NCI-H2227 (cell line): ENCODE measurements at regions not wholly inside any gene's neighbourhood (a gene's known extent, or its start where the extent isn't known, plus 50 kb on each side); places are given as distances from the start of the nearest gene placed in this dataset.
"Not testable (repeated sequence)": the region's sequence is repeated elsewhere in the genome, so short reads cannot be mapped to it uniquely, and the experiment has no call there.

Experiments used
- DNase-seq: peaks from one replicate; lab custom pipeline; 2025; ENCODE audit not compliant: unreplicated experiment; lab: John Stamatoyannopoulos, UW

DNA sequence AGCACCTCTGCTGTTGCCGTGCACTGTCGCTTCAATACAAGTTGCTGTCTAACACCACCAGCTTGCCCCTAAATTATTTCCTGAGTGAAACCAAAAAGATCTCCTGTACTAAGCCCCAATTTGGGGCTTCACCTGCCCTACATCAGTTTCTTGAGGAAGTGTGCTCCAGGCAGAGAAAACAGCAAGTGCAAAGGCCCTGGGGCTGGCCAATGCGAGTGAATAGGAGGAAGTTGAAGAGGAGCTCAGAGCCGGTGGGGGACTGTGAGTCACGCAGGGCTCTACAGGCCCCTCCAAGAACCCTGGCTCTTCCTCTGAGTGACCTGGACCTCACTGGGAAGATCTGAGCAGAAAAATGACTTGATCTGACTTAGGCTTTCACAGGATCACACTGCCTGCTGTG lies 117.2 kb downstream of the IPO8 start:
- DNase-seq: no peak

DNA sequence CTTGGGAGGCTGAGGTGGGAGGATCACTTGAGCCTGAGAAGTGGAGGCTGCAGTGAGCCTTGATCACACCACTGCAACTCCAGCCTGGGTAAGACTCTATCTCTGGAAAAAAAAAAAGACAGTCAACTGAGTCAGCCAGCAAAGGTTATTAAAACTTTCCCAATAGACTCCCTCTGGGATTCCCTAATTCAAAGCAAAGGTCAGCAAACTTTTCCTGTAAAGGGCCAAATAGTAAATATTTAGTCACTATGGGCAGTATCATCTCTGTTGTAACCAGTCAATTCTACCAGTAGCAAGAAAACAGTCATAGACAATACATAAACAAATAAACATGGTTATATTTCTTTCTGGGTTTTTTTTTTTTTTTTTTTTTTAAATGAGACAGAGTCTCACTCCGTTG lies 122.5 kb downstream of the IPO8 start:
- no peak for DNase-seq

DNA sequence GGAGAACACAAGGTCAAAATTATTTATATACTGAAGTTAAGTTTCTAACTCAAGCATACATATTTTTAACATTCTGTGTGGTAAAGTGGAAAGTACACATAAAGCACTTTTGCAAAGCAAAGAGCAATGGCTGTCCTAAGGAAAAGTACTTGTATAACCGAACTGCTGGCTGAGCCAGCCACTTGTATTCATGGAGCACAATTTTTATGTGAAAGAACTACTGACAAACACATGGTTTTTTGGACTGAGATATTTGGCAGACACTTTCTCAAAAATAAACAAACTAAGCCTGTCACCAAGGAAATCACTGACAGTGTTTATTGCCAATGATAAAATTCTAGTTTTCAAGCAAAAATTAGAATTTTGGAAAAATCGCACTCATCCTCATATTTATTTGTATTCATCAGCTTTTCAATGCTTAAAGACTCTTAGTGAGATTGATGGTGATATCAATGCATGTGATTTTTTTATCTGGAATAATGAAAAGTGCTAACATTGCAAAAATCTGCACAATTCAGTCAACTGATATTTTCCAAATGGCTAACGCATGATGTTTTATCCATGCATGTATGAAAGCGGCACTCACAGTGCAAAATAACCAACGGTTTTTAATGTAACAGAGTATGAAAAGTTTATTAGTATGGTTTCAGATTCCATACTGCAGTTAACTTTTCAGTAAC lies 125.3 kb downstream of the IPO8 start:
- DNase-seq: no peak

DNA sequence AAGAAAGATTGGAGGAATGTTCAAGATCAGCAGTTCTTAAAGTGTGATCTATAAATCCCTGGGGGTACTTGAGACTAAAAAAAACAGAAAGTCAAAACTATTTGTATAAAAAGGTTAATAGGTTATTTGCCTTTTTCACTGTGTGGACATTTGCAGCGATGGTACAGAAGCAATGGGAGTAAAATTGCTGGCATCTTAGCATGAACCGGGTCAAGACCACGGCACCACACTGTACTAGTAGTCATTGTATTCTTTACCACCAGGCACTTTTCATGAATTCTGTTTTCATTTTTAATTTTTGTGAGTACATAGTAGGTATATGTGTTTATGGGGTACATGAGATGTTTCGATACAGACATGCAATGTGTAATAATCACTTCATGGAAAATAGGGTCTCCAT lies 126.2 kb downstream of the IPO8 start:
- DNase-seq: no peak

DNA sequence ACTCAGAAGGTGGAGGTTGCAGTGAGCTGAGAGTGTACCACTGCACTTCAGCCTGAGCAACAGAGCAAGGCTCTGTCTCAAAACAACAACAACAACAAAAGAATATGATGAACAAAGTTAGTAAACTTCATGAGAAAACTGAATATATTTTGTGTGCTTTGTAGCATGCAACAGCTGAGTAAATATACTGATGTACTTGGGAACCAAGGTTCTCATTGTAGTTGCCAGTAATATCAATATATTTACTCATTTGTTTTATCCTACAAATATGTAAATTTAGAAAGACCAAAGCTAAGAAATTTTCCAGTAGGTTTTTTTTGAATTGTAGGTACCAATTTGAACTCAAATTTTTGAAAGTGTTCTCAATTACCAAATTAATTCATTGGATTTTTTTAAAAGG lies 127.2 kb downstream of the IPO8 start:
- no peak for DNase-seq

DNA sequence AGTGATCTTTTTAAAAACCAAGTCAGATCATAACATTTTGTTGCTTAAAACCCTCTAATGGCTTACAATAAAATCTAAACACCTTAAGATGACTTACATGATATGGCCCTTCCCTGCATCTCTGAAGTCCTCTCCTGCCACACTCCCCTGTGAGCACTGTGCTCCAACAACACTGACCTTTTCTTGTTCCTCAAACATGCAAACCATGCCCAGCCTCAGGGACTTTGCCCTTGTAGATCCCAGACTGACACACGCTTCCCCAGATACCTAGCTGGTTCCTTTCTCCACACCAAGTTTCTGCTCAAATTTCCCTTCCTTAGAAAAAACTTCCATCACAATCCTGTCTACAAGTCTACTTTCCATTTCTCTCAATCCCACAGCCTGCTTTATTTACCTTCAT lies 128.6 kb downstream of the IPO8 start:
- DNase-seq: no peak

DNA sequence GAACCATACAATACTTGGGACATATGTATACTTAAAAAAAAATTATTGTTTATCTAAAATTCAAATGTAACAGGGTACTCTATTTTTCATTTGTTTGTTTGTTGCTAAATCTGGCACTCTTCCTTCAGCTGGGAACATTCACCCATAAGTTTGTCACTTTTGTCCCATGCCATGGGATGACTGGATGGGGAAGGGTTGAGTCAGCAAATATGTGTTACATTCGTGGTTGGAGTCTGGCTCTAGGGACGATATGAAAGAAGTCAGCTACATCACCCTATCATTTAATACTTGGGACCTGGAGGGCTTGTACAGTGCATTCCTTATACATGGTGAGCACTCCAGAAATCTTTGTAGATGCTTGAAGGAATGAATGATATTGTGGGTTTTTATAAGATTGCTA lies 131.3 kb downstream of the IPO8 start:
- no peak for DNase-seq

DNA sequence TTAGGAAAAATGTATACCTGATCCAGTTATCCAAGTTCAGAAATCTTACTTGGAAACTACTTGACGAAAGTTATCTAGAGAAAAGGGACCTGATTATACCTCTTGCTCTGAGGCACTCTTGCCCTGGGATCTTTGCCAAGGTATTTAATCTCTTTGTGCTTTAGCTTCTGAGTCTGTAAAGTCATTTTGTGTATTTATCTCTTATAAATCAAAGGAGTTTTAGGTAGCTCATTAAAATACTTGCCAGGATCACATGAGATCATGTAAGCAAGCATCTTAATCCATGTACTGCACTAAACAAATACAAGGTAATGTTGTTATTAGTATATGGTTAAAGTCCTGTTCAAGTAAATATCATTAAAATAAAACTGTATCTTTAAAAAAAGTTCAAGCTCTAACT lies 147.5 kb downstream of the IPO8 start:
- no peak for DNase-seq

DNA sequence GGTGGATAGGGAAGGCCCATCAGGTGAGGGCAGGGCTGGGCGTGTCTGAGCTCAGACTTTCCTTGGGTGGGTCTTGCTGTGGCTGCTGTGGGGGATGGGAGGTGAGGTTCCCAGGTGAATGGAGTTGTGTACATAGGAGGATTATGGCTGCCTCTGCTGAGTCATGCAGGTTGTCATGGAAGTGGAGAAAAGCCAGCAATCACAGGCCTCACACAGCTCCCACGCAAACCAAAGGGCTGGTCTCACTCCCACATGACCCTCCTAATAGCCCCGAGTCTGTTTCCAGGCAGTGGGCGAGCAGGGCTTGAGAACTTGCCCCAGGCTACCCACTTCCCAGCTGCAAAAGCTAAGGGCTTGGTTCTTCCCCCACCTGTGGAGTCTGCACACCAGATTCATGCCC lies 149.5 kb downstream of the IPO8 start:
- no peak for DNase-seq

DNA sequence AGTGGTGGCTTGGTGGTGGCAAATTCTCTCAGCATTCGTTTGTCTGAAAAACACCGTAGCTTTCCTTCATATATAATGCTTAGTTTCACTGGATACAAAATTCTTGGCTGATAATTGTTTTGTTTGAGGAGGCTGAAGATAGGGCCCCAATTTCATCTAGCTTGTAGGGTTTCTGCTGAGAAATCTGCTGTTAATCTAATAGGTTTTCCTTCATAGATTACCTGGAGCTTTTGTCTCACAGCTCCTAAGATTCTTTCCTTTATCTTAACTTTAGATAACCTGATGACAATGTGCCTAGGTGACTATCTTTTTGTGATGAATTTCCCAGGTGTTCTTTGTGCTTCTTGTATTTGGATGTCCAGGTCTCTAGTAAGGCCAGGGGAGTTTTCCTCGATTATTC lies 151.0 kb downstream of the IPO8 start:
- not testable (repeated sequence) for DNase-seq

DNA sequence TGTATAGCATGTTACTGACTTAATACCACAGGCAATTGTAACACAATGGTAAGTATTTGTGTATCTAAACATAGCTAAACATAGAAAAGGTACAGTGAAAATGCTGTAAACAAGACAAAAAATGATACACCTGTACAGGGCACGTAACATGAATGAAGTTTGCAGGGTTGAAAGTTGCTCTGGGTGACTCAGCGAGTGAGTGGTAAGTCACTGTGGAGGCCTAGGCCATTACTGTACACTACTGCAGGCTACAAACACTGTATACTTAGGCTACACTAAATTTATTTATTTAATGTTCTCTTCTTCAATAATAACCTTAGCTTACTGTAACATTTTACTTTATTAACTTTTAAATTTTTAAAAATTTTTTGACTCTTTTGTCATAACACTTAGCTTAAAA lies 158.4 kb downstream of the IPO8 start:
- no peak for DNase-seq

DNA sequence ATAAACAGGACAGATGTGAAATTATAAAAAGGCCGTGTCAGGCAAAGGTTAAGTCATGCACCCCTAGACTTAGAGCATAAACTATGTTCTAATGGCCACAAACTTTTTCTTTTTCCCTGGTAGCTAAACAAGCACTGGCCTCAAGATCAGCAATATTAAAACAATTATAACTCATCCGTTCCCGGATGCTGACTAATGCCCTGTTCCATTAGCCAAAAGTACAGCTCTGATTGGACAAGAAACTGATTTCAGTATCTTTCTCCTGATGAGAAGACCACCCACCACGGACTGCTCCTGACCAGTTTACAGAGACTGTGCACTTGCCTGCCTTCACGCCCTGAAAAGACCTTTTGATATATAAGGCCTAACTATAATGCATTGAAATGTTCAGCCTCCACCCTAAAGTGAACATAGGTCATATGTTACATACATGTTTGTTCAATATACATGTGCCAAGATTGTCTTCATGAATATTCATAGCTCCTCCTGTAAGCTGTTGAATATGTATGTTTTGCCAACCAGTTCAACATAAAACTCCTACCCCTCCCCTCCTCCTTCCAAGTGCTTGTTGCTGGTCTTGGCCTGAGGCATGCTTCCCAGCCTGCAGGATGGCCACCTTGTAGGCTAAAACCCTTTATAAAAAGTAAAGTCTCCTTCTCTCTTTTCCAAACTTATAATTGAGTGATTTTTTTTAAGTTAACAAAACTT lies 162.0 kb downstream of the IPO8 start:
- no peak for DNase-seq

DNA sequence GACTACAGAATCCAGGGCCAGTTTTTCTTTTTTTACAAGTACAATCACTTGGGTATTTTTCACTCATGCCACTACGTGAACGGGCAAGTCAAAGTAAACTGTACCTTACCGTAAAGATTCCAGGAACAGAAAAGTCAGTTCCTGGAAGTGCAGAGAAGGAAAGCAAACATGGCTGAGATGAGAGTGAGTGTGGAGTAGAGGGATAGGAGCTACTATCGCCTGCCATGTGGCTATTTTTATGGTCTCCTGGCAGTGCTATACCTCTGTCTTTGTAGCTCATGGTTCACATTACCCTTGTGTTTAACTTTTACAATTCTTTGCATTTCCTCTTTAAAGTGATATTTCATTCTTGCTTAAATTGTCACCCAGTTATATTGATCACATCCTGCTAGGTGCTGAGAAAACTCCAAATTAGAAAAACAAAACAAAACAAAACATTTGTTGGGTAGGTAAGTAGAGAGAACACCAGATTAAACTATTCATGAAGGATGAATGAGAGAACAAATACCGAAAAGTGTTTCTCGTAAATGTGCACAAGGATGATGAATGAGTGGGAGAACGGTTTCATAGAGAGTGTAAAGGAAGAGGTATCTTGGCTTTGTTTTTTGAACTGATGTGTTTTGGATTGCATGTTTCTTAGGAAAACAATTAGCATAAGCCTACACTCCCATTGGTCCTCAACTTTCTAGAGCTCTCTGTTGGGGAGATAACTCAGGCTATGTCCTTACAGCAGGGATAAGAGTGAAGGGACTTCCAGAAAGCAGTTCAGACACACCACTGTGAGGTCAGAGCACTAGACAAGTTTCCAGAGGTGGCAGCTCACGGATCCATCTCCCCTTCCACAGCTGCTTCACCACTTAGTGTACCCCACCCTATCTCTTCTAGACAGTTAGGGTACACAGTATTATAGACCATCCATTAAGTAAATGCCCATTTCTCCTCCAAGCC lies 163.7 kb downstream of the IPO8 start:
- no peak for DNase-seq

DNA sequence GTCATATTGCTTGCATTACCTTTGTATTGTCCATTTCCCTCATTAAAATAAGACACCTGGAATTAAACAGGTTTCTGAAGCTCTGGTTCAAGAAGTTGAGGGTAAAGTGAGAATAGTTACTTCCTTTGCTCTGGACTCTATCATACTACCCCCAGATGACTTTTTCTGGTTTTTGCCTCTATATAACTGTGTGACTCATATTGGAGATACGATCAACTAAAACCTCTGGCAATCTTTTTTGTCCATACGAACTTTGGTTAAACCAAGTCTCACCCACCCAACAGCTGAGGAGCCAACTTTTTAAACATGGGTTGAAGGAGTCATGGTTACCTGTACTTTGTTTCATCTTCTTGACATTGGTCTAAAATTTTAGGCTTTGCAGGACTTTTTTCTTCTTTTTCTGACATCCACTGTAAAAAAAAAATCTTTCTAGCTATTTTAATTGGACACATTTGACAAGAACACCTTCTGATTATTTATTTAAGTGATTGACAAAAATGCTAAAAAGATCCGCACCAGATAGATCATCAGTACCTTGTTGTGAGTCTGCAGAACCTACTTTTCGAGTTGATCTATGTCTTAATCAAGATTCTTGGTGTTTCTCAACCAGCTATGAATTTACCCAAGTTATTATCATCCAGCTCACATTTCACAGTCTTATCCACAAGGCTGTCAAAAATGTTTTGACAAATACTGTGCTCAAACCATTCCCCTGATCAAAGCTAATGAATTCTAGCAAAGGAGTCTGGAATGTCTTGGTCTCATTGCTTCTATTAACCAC lies 166.0 kb downstream of the IPO8 start:
- DNase-seq: no peak

DNA sequence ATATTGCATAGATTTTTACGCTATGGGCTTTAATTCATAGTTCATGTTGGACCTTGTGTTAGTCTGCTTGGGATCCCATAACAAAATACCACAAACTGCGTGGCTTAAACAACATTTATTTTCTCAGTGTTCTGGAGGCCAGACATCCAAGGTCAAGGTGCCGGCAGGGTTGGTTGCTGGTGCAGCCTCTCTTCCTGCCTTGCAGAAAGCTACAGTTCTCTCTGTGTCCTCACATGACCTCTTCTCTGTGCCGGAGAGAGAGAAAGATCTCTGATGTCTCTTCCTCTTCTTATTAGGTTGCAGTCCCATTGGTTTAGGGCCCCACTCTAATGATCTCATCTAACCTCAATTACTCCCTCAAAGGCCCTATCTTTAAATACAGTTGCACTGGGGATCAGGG lies 170.5 kb downstream of the IPO8 start:
- DNase-seq: no peak

DNA sequence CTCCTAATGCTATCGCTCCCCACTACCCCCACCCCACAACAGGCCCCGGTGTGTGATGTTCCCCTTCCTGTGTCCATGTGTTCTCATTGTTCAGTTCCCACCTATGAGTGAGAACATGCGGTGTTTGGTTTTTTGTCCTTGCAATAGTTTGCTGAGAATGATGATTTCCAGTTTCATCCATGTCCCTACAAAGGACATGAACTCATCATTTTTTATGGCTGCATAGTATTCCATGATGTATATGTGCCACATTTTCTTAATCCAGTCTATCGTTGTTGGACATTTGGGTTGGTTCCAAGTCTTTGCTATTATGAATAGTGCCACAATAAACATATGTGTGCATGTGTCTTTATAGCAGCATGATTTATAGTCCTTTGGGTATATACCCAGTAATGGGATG lies 175.4 kb downstream of the IPO8 start:
- not testable (repeated sequence) for DNase-seq

DNA sequence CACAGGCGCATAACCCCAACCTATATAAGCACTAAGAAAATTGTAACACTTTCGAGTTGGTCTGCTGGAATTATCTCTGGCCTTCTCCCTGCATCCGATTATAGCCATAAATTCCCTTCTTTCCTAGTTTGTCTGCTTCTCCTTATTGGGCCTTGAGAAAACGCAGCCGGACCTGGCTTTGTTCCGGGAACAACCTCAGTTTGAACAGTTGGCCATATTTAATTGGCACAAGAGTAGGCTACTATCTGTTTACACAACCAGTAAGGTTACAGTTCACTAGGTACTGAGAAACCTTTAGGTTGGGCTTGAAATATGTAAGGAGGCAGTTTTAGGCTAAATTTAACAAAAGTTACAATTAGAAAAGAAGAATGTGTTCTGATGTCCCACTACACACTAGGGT lies 176.1 kb downstream of the IPO8 start:
- no peak for DNase-seq

DNA sequence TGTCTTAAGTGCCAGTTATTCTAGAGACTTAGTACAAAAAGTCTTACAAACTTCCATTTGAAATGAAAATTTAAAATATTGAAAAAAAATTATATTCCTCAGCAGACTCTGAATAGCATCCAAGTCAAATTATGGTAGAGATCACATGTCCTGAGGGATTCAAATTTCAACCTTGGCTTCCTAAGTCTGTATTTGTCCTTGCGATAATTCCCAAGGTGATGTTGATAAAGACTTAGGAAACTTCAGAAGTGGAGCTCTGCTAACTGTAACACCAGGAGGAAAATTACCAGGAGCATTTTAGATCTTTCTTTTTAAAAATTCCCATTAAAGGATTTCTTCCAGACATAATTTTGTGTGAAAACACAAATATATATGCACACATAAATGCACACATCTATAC lies 178.3 kb downstream of the IPO8 start:
- no peak for DNase-seq

DNA sequence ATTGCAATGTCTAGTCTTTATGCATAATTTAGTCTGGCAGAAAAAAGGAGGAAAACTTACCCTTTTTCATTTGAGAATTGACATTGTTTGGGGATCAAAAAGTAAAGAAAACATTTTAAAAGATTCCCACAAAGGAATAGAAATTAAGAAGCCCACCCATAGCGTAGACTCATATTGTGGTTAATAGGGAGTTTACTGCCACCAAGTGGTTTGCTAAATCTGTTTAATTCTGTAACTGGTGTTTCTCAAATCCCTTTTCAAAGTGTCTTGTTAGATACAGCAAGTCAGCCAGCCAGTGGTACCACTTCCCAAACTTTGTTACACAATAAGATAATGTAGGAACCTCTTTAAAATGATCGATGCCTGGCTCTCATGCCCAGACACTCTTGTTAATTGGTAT lies 180.3 kb downstream of the IPO8 start:
- no peak for DNase-seq

DNA sequence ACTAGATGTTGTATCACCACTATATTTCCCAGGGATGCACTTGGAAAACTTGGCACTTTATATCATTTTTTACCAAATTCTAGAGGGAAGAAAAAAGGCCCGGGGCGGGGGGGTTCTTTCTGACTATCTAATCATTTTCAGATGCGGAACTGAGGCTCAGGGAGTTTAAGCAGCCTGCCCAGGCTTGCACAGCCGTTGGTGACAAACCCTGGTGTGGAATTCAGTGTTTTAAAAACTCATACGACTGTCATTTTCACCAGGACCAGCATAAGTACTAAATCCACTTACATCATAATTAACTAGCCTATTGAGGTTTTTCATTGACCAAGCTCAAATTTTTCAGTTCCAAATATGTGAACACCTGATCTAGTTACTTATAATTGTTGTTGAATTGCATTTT lies 181.0 kb downstream of the IPO8 start:
- no peak for DNase-seq
